ENCODE measurements at regions not wholly inside any gene's neighbourhood (a gene's known extent, or its start where the extent isn't known, plus 50 kb on each side); places are given as distances from the start of the nearest gene placed in this dataset.

DNA sequence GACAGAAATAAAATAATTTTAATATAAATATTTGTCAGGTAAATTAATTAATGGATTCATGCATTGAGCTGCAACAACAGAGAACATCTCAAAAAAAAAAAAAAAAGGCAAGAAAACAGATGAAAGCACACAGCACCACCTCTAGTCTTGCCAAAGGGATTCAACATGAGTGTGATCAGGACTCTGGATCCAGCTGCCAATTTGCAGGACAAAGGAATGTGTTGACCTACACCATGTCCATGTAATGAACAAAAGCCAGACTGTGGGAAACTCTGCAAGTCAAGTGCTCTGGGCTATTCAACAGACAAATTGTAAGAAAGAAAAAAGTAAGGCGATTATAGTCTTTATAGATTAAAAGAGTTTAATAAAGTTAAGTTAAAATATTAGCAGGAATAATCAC is 769.3 kb downstream of the TLR4 start:
- TF ChIP-seq CTCF (IDR thresholded peaks at IDR 0.05; ENCODE audit: insufficient read depth, low read length) (no peak), GABPA (IDR thresholded peaks at IDR 0.05; ENCODE audit: low read depth) (no peak), POLR2AphosphoS5 (IDR thresholded peaks at IDR 0.05; ENCODE audit: low read depth) (no peak)
- TF ChIP-seq, protein P1, sequence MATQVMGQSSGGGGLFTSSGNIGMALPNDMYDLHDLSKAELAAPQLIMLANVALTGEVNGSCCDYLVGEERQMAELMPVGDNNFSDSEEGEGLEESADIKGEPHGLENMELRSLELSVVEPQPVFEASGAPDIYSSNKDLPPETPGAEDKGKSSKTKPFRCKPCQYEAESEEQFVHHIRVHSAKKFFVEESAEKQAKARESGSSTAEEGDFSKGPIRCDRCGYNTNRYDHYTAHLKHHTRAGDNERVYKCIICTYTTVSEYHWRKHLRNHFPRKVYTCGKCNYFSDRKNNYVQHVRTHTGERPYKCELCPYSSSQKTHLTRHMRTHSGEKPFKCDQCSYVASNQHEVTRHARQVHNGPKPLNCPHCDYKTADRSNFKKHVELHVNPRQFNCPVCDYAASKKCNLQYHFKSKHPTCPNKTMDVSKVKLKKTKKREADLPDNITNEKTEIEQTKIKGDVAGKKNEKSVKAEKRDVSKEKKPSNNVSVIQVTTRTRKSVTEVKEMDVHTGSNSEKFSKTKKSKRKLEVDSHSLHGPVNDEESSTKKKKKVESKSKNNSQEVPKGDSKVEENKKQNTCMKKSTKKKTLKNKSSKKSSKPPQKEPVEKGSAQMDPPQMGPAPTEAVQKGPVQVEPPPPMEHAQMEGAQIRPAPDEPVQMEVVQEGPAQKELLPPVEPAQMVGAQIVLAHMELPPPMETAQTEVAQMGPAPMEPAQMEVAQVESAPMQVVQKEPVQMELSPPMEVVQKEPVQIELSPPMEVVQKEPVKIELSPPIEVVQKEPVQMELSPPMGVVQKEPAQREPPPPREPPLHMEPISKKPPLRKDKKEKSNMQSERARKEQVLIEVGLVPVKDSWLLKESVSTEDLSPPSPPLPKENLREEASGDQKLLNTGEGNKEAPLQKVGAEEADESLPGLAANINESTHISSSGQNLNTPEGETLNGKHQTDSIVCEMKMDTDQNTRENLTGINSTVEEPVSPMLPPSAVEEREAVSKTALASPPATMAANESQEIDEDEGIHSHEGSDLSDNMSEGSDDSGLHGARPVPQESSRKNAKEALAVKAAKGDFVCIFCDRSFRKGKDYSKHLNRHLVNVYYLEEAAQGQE (IDR thresholded peaks at IDR 0.05; ENCODE audit: insufficient replicate concordance, low read depth), result no peak

Data from HL-60 (cell line).